ENCODE measurements at regions not wholly inside any gene's neighbourhood (a gene's known extent, or its start where the extent isn't known, plus 50 kb on each side); places are given as distances from the start of the nearest gene placed in this dataset.
A peak's percentile ranks its signal among the peaks of the same experiment; 100 is the strongest.
"Not testable (repeated sequence)": the region's sequence is repeated elsewhere in the genome, so short reads cannot be mapped to it uniquely, and the experiment has no call there.

DNA sequence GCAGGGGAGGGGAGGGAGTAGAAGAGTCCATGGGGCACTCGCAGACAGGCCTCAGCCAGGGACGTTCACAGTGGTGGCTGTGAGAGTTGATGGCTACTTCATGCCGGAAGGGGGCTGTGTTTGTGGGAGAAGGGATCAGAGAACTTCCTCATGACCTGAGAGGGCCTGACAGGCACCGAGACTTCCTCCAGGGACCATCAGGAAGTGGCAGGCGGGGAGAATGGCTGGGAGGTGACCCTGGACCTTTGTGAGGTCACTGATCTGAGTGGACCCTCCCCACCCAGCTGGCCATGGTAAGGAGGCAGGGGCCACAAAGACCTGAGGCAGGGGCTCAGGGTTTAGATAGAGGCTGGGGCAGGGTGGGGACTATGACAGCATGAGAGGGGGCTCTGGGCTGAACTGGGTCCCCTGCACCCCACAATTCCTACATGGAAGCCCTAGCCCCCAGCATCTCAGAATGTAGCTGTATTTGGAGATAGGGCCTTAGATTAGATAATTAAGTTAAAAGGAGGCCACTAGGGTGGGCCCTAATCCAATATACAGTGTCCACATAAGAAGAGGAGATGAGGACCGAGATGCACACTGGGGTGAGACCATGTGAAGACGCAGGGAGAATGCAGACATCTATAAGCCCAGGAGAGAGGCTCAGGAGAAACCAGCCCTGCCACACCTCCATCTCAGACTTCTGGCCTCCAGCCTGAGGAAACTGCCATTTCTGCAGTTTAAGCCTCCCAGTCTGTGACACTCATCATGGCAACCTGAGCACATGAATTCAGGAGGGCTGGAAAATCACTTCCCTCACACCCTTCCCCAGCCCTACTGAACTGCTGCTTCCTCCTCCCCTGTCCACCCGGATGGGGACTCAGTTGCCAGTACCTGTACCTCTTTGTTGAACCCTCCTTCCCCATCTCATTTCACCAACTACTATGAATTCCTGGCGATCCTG lies 273.9 kb upstream of the ZNF32 start:
- Mint-ChIP-seq H3K36me3 (ENCODE audit: unreplicated experiment) (peaks cover 2% of the 10 kb centered on the region), H3K9me3 (ENCODE audit: unreplicated experiment) (no peaks in the 10 kb centered on the region), H3K27ac (ENCODE audit: unreplicated experiment) (no peak overlapping the region), H3K27me3 (ENCODE audit: unreplicated experiment) (peaks cover 7% of the 10 kb centered on the region), H3K4me3 (ENCODE audit: unreplicated experiment) (no peak overlapping the region), H3K4me1 (ENCODE audit: unreplicated experiment) (no peaks in the 10 kb centered on the region)
- peak; percentile 62 for DNase-seq (ENCODE audit: extremely low spot score, unreplicated experiment)
- TF ChIP-seq, protein P1, sequence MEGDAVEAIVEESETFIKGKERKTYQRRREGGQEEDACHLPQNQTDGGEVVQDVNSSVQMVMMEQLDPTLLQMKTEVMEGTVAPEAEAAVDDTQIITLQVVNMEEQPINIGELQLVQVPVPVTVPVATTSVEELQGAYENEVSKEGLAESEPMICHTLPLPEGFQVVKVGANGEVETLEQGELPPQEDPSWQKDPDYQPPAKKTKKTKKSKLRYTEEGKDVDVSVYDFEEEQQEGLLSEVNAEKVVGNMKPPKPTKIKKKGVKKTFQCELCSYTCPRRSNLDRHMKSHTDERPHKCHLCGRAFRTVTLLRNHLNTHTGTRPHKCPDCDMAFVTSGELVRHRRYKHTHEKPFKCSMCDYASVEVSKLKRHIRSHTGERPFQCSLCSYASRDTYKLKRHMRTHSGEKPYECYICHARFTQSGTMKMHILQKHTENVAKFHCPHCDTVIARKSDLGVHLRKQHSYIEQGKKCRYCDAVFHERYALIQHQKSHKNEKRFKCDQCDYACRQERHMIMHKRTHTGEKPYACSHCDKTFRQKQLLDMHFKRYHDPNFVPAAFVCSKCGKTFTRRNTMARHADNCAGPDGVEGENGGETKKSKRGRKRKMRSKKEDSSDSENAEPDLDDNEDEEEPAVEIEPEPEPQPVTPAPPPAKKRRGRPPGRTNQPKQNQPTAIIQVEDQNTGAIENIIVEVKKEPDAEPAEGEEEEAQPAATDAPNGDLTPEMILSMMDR (IDR thresholded peaks at IDR 0.05) = no peak

DNA sequence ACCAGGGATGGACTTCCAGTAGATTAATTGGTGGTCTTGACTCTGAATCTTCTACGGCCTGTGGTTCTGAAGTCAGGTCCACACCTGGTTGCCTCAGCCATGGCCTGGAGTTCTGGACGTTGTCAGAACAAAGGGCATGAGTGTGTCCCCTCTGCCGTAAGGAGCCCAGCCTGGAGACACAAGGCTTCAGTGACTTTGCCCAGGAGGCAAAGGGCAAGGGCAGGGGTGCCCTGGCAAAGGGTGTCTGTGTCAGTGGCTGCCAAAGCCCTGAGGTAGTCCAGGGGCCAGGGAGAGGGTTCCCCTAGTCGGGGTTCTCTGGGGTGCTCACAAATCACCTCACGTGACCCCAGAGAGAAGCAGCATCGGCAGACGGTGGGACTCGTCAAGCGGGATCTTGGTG lies 273.2 kb upstream of the ZNF32 start:
- H3K27ac Mint-ChIP-seq (ENCODE audit: unreplicated experiment) = no peak overlapping the region
- H3K27me3 Mint-ChIP-seq (ENCODE audit: unreplicated experiment) = peaks cover 9% of the 10 kb centered on the region
- TF ChIP-seq, protein P1 (IDR thresholded peaks at IDR 0.05) = no peak
- peak; percentile 64 for DNase-seq (ENCODE audit: extremely low spot score, unreplicated experiment)
- no peaks in the 10 kb centered on the region for H3K4me1 Mint-ChIP-seq (ENCODE audit: unreplicated experiment)
- H3K9me3 Mint-ChIP-seq (ENCODE audit: unreplicated experiment) = no peaks in the 10 kb centered on the region
- peaks cover 2% of the 10 kb centered on the region for H3K36me3 Mint-ChIP-seq (ENCODE audit: unreplicated experiment)
- H3K4me3 Mint-ChIP-seq (ENCODE audit: unreplicated experiment) = no peak overlapping the region

DNA sequence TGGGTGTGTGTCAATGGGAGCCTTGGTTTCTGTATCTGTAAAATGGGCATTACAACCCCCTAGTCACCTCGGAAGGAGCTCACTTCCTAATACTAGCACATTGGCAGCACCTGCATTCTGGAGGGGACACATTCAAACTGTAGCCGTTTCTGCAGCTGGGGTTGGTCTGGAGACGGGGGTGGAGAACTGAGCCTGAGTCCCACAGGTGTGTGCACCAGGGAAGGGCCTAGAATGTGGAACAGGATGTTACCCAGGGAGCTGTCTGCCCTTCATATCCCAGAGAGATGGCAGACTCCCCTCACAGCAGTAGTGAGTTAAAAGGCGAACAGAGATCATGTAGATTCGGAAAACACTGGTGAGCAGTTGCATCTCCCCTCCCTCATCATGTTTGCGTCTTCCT lies 272.8 kb upstream of the ZNF32 start:
- TF ChIP-seq, protein P1 (IDR thresholded peaks at IDR 0.05) = no peak
- Mint-ChIP-seq H3K9me3 (ENCODE audit: unreplicated experiment) (no peaks in the 10 kb centered on the region), H3K36me3 (ENCODE audit: unreplicated experiment) (peaks cover 2% of the 10 kb centered on the region), H3K27me3 (ENCODE audit: unreplicated experiment) (peaks cover 9% of the 10 kb centered on the region), H3K4me1 (ENCODE audit: unreplicated experiment) (no peaks in the 10 kb centered on the region), H3K4me3 (ENCODE audit: unreplicated experiment) (no peak overlapping the region), H3K27ac (ENCODE audit: unreplicated experiment) (no peak overlapping the region)
- peak; percentile 57 for DNase-seq (ENCODE audit: extremely low spot score, unreplicated experiment)

DNA sequence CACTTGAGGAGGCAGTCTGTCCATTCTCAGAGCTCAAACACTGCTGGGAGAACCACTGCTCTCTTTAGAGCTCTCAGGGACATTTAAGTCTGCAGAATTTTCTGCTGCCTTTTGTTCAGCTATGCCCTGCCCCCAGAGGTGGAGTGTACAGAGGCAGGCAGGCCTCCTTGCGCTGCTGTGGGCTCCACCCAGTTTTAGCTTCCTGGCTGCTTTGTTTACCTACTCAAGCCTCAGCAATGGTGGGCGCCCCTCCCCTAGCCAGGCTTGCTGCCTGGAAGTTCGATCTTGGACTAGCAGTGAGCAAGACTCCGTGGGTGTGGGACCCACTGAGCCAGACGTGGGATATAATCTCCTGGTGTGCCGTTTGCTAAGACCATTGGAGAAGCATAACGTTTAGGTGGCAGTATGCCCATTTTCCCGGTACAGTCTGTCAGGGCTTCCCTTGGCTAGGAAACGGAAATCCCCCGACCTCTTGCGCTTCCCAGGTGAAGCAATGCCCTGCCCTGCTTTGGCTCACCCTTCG lies 271.6 kb upstream of the ZNF32 start:
- not testable (repeated sequence) for H3K4me3 Mint-ChIP-seq (ENCODE audit: unreplicated experiment); H3K27ac Mint-ChIP-seq (ENCODE audit: unreplicated experiment); H3K27me3 Mint-ChIP-seq (ENCODE audit: unreplicated experiment); H3K9me3 Mint-ChIP-seq (ENCODE audit: unreplicated experiment); H3K4me1 Mint-ChIP-seq (ENCODE audit: unreplicated experiment); H3K36me3 Mint-ChIP-seq (ENCODE audit: unreplicated experiment)
- DNase-seq (ENCODE audit: extremely low spot score, unreplicated experiment) = peak; percentile 72

DNA sequence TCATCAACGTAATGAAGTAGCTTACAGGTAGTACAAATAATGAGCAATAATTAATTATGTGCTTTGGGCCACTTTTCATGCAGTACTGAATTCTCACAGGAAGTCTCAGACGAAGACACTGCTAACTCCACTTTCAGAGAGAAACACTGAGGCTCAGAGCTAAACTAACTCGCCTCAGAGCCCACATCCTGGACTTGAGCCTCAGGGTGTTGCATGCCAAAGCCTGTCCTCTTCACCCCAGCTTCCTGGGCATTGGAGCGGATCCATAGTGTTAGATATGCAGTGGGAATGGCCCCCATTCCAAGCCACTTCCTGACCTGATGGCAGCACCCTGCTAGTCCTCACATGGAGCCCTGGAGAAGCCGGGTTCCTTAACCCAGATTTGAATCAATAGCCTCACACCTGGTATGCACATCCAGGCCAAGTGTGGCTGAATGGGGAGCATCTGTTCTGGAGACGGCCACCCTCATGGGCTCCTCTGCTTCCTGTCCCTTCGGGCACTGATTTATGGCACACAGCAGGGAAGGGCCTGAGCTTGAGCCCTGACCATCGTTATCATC lies 265.1 kb upstream of the ZNF32 start:
- TF ChIP-seq, protein P1 (IDR thresholded peaks at IDR 0.05) = no peak
- H3K27ac Mint-ChIP-seq (ENCODE audit: unreplicated experiment) = no peak overlapping the region
- H3K9me3 Mint-ChIP-seq (ENCODE audit: unreplicated experiment) = no peaks in the 10 kb centered on the region
- H3K4me1 Mint-ChIP-seq (ENCODE audit: unreplicated experiment) = peaks cover 9% of the 10 kb centered on the region
- H3K4me3 Mint-ChIP-seq (ENCODE audit: unreplicated experiment) = no peak overlapping the region
- no peak for DNase-seq (ENCODE audit: extremely low spot score, unreplicated experiment)
- no peaks in the 10 kb centered on the region for H3K36me3 Mint-ChIP-seq (ENCODE audit: unreplicated experiment)
- peaks cover 9% of the 10 kb centered on the region for H3K27me3 Mint-ChIP-seq (ENCODE audit: unreplicated experiment)

Measured in osteocyte (in vitro differentiated cells).